ENCODE measurements at regions not wholly inside any gene's neighbourhood (a gene's known extent, or its start where the extent isn't known, plus 50 kb on each side); places are given as distances from the start of the nearest gene placed in this dataset.

- Histone ChIP-seq H3K27me3 (ENCODE audit: insufficient read depth, low read depth, low read length) (no peaks in the 10 kb centered on the region), H3K4me2 (ENCODE audit: low read length) (no peak overlapping the region), H3K79me2 (replicated peaks; ENCODE audit: insufficient read depth, low read length) (no peaks in the 10 kb centered on the region), H3K9me3 (ENCODE audit: low read length) (no peaks in the 10 kb centered on the region), H2AFZ (ENCODE audit: low read depth, low read length) (no peak overlapping the region), H3K9ac (ENCODE audit: low read length) (no peak overlapping the region), H3F3A (ENCODE audit: insufficient read depth, low read length, poor library complexity, severe bottlenecking) (peaks cover 7% of the 10 kb centered on the region), H4K20me1 (ENCODE audit: insufficient read depth) (no peaks in the 10 kb centered on the region), H3K9me2 (ENCODE audit: insufficient read depth, low read length) (no peaks in the 10 kb centered on the region), H3K36me3 (ENCODE audit: insufficient read depth, low read length) (no peaks in the 10 kb centered on the region), H3K27ac (ENCODE audit: low read length) (peak overlapping the region; percentile 33), H3K4me3 (ENCODE audit: low read length) (peak overlapping the region; percentile 36)
- TF ChIP-seq RAD21 (conservative IDR thresholded peaks at IDR 0.05) (no peak), REST (IDR thresholded peaks at IDR 0.05; ENCODE audit: borderline replicate concordance) (no peak), EZH2 (IDR thresholded peaks at IDR 0.05; ENCODE audit: borderline replicate concordance, insufficient read depth, low read length, poor library complexity, severe bottlenecking) (no peak)
These were observed 73.0 kb upstream of the COX10 start for GRCh38 chr17:13996276-13996675.

- Histone ChIP-seq H4K20me1 (ENCODE audit: insufficient read depth) (no peaks in the 10 kb centered on the region), H3K27me3 (ENCODE audit: insufficient read depth, low read depth, low read length) (no peaks in the 10 kb centered on the region), H2AFZ (ENCODE audit: low read depth, low read length) (no peak overlapping the region), H3F3A (ENCODE audit: insufficient read depth, low read length, poor library complexity, severe bottlenecking) (peaks cover 7% of the 10 kb centered on the region), H3K36me3 (ENCODE audit: insufficient read depth, low read length) (no peaks in the 10 kb centered on the region), H3K4me3 (ENCODE audit: low read length) (no peak overlapping the region), H3K79me2 (replicated peaks; ENCODE audit: insufficient read depth, low read length) (no peaks in the 10 kb centered on the region), H3K9ac (ENCODE audit: low read length) (no peak overlapping the region), H3K9me2 (ENCODE audit: insufficient read depth, low read length) (no peaks in the 10 kb centered on the region), H3K9me3 (ENCODE audit: low read length) (no peaks in the 10 kb centered on the region), H3K4me2 (ENCODE audit: low read length) (no peak overlapping the region), H3K27ac (ENCODE audit: low read length) (peak overlapping the region; percentile 33)
- TF ChIP-seq SMC3 (conservative IDR thresholded peaks at IDR 0.05; ENCODE audit: poor library complexity) (no peak), CTCF (IDR thresholded peaks at IDR 0.05; ENCODE audit: poor library complexity, severe bottlenecking) (no peak), RAD21 (conservative IDR thresholded peaks at IDR 0.05) (no peak), EZH2 (IDR thresholded peaks at IDR 0.05; ENCODE audit: borderline replicate concordance, insufficient read depth, low read length, poor library complexity, severe bottlenecking) (no peak), TAF1 (IDR thresholded peaks at IDR 0.05; ENCODE audit: low read depth) (no peak), EP300 (conservative IDR thresholded peaks at IDR 0.05; ENCODE audit: poor library complexity, severe bottlenecking) (no peak), MXI1 (conservative IDR thresholded peaks at IDR 0.05; ENCODE audit: poor library complexity, severe bottlenecking) (no peak), POLR2AphosphoS5 (IDR thresholded peaks at IDR 0.05) (no peak), REST (IDR thresholded peaks at IDR 0.05; ENCODE audit: borderline replicate concordance) (no peak)
These were observed 72.6 kb upstream of the COX10 start for GRCh38 chr17:13996748-13997147.
